ENCODE measurements at regions not wholly inside any gene's neighbourhood (a gene's known extent, or its start where the extent isn't known, plus 50 kb on each side); places are given as distances from the start of the nearest gene placed in this dataset.

DNA sequence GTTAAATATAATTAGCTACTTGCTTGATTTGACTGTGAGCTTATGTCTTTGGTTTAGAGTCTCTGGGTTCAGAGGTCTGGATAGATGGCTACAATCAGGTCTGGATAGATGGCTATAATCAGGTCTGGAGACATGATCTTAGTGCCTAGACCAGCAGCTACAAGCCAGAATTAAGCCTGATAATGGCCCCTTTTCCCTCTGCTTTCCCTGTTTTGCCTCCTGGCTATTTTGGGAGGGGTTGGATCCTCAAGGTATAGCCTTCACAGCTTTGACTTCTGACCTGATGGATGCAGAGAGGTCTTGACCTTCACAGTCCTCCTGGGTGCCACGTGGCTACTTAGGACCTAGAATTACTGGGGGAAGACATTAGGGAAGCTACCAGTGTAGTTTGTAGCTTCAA lies 877.7 kb downstream of the GALC start:
- TF ChIP-seq, protein P1, sequence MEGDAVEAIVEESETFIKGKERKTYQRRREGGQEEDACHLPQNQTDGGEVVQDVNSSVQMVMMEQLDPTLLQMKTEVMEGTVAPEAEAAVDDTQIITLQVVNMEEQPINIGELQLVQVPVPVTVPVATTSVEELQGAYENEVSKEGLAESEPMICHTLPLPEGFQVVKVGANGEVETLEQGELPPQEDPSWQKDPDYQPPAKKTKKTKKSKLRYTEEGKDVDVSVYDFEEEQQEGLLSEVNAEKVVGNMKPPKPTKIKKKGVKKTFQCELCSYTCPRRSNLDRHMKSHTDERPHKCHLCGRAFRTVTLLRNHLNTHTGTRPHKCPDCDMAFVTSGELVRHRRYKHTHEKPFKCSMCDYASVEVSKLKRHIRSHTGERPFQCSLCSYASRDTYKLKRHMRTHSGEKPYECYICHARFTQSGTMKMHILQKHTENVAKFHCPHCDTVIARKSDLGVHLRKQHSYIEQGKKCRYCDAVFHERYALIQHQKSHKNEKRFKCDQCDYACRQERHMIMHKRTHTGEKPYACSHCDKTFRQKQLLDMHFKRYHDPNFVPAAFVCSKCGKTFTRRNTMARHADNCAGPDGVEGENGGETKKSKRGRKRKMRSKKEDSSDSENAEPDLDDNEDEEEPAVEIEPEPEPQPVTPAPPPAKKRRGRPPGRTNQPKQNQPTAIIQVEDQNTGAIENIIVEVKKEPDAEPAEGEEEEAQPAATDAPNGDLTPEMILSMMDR (IDR thresholded peaks at IDR 0.05), result no peak
- TF ChIP-seq POLR2A (IDR thresholded peaks at IDR 0.05), result no peak
- no peak for TF ChIP-seq EP300 (IDR thresholded peaks at IDR 0.05)
